ENCODE measurements at regions not wholly inside any gene's neighbourhood (a gene's known extent, or its start where the extent isn't known, plus 50 kb on each side); places are given as distances from the start of the nearest gene placed in this dataset.

- no peaks in the 10 kb centered on the region for H3K36me3 ChIP-seq (ENCODE audit: control insufficient read depth in 2 of 2, insufficient read depth in 1 of 2, low read length in 2 of 2)
- peaks cover 3% of the 10 kb centered on the region; the same call in 1 of the 2 replicates for H3K4me1 ChIP-seq (ENCODE audit: control insufficient read depth, insufficient read depth, low read length)
- ChIA-PET CTCF (no interaction called here), POLR2A (no interaction called here)
- H3K27ac ChIP-seq (ENCODE audit: extremely low read depth, low read depth, low read length), result no peak overlapping the region
- H3K9me3 ChIP-seq (ENCODE audit: control insufficient read depth, insufficient read depth, low read depth, low read length), result no peaks in the 10 kb centered on the region
- H3K4me3 ChIP-seq (ENCODE audit: low read depth, low read length), result no peak overlapping the region
- TF ChIP-seq ZNF654 (tag by site-specific recombination; IDR thresholded peaks at IDR 0.05; ENCODE audit: low read depth), result no peak
- TF ChIP-seq BCL6B (tag by site-specific recombination; IDR thresholded peaks at IDR 0.05), result no peak
- no peak for TF ChIP-seq ZNF24 (tag by site-specific recombination; IDR thresholded peaks at IDR 0.05)
- no peak for TF ChIP-seq ZIC2 (tag by site-specific recombination; IDR thresholded peaks at IDR 0.05)
- no peak for TF ChIP-seq ZNF341 (tag by site-specific recombination; IDR thresholded peaks at IDR 0.05; ENCODE audit: low read depth)
- no peak for TF ChIP-seq CTCF (tag by site-specific recombination; IDR thresholded peaks at IDR 0.05)
- no peak for TF ChIP-seq YY2 (tag by site-specific recombination; IDR thresholded peaks at IDR 0.05)
- no peak for TF ChIP-seq ZEB2 (tag by site-specific recombination; IDR thresholded peaks at IDR 0.05)
- no peak for TF ChIP-seq SP7 (tag by site-specific recombination; IDR thresholded peaks at IDR 0.05)
- no peak for TF ChIP-seq ZNF354C (tag by site-specific recombination; IDR thresholded peaks at IDR 0.05; ENCODE audit: borderline replicate concordance, low read depth)
- TF ChIP-seq MZF1 (tag by site-specific recombination; IDR thresholded peaks at IDR 0.05; ENCODE audit: borderline replicate concordance), result no peak
- TF ChIP-seq ZNF639 (tag by site-specific recombination; IDR thresholded peaks at IDR 0.05), result no peak
These were observed 303.8 kb upstream of the CDIN1 start for GRCh38 chr15:36275656-36276055.

- Histone ChIP-seq H3K4me1 (ENCODE audit: control insufficient read depth, insufficient read depth, low read length) (no peaks in the 10 kb centered on the region), H3K36me3 (ENCODE audit: control insufficient read depth in 2 of 2, insufficient read depth in 1 of 2, low read length in 2 of 2) (no peaks in the 10 kb centered on the region), H3K27ac (ENCODE audit: extremely low read depth, low read depth, low read length) (no peak overlapping the region), H3K9me3 (ENCODE audit: control insufficient read depth, insufficient read depth, low read depth, low read length) (no peaks in the 10 kb centered on the region), H3K4me3 (ENCODE audit: low read depth, low read length) (no peak overlapping the region)
- ChIA-PET CTCF (interaction anchor here (0.6 to 1.3 kb wide), 4 partner anchors 80 to 990 kb away, joined by 3 read pairs; no protein-coding TSS in a partner anchor), POLR2A (no interaction called here)
- TF ChIP-seq ZNF677 (tag by site-specific recombination; IDR thresholded peaks at IDR 0.05) (no peak), CTCF (tag by site-specific recombination; IDR thresholded peaks at IDR 0.05) (peak; percentile 30; the same call in 1 of the 2 replicates), ZNF654 (tag by site-specific recombination; IDR thresholded peaks at IDR 0.05; ENCODE audit: low read depth) (peak; percentile 57)
These were observed 301.2 kb upstream of the CDIN1 start for GRCh38 chr15:36278219-36278618.

GRCh38 chr15:36282821-36283220 is 296.6 kb upstream of the CDIN1 start:
- Histone ChIP-seq H3K27ac (ENCODE audit: extremely low read depth, low read depth, low read length) (no peak overlapping the region), H3K9me3 (ENCODE audit: control insufficient read depth, insufficient read depth, low read depth, low read length) (no peaks in the 10 kb centered on the region), H3K36me3 (ENCODE audit: control insufficient read depth in 2 of 2, insufficient read depth in 1 of 2, low read length in 2 of 2) (no peaks in the 10 kb centered on the region), H3K4me1 (ENCODE audit: control insufficient read depth, insufficient read depth, low read length) (no peaks in the 10 kb centered on the region), H3K4me3 (ENCODE audit: low read depth, low read length) (no peak overlapping the region)
- CTCF ChIA-PET, result no interaction called here
- POLR2A ChIA-PET, result no interaction called here
- TF ChIP-seq ZBTB6 (tag by site-specific recombination; IDR thresholded peaks at IDR 0.05) (no peak), ZNF280C (tag by site-specific recombination; IDR thresholded peaks at IDR 0.05) (no peak), WT1 (tag by site-specific recombination; IDR thresholded peaks at IDR 0.05) (no peak), ZNF549 (tag by site-specific recombination; IDR thresholded peaks at IDR 0.05) (no peak), ZNF121 (tag by site-specific recombination; IDR thresholded peaks at IDR 0.05) (no peak), ZSCAN4 (tag by site-specific recombination; IDR thresholded peaks at IDR 0.05) (no peak), ZFP69B (tag by site-specific recombination; IDR thresholded peaks at IDR 0.05) (no peak)

All from HEK293 (cell line).